ENCODE measurements at regions not wholly inside any gene's neighbourhood (a gene's known extent, or its start where the extent isn't known, plus 50 kb on each side); places are given as distances from the start of the nearest gene placed in this dataset.
"Not testable (repeated sequence)": the region's sequence is repeated elsewhere in the genome, so short reads cannot be mapped to it uniquely, and the experiment has no call there.

DNA sequence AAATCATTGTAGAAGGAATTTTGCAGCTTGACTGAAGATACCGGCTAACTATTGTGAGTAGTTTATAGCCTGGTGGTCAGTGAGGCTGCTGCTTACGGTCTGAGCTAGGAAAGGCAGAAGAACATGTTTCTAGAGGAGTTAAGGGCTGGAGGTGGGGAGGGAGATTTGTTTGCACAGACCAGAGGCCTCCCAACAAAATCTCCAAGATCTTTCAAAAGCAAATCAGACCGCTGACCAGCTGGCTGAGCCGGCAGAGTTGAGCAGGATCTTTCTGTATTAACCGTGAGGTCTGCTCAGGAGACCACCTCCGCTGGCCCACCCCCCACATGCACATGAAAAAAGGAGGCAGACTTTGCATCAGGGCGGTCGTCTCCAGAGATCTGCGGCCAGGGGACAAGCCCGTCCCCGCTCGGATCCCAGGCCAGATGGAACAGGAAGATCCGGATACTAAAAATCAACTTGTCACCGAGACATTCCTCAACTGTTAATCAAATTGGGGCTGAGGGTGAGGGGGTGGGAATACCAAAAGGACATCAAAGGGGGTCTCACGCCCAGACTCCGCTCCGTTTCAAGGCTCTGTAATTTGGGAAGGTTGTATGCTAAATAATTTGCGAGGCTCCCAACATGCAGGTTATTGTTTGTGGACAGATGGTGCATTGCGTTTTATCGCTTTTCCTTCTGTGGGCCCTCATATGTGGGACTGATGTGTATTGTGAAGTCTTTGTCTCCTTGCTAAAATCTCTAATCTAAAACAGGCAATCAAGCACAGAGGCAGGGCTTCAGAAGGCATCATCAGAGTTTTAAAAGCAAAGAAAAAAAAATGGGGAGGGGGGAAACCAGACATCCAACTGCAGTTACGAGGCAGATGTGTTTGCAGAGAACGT, 319.0 kb downstream of the ZNF536 start:
- no peak for DNase-seq

- DNase-seq, result no peak
These were observed 318.3 kb downstream of the ZNF536 start for GRCh38 chr19:30690525-30690924.

- DNase-seq, result no peak
These were observed 317.3 kb downstream of the ZNF536 start for GRCh38 chr19:30689474-30689873.

GRCh38 chr19:30688696-30689095, 316.5 kb downstream of the ZNF536 start:
- no peak for DNase-seq

DNA sequence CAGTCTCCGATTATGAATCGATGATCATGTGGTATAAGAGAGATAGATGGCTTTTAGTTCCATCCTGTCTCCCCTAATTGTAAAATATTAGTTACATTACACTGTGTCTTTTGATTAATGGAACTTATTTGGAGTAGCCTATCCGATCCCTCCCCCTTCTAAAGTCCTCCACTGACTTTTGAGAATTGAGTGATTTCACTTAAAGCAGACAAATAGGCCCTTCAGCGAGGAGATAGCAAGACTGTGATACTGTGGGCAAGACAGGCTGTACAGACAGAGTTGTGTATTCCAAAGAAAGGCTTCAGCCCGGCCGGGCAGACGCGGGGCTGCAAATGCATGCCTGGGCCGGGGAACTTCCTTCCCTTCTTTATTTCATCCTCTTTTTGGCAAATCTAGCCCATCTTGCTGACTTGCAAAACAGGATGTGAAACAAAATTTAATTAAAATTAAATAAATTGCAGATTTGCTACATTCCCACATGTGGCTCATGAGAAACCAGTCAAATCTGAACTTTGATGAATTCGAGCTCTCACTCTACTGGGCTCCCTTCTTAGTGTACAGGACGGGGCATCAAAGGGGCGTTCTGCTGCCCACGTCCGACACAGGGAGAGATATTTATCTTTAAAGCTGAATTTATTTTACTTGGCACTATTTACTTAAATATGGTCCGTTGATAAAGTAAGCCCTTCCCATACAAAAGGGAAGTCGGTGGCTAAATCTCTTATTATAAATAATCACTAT, 314.8 kb downstream of the ZNF536 start:
- DNase-seq, result no peak

GRCh38 chr19:30686176-30686820, 314.1 kb downstream of the ZNF536 start:
- DNase-seq, result no peak

GRCh38 chr19:30685426-30686000, 313.3 kb downstream of the ZNF536 start:
- DNase-seq, result no peak

GRCh38 chr19:30684613-30685012, 312.4 kb downstream of the ZNF536 start:
- DNase-seq, result no peak

DNA sequence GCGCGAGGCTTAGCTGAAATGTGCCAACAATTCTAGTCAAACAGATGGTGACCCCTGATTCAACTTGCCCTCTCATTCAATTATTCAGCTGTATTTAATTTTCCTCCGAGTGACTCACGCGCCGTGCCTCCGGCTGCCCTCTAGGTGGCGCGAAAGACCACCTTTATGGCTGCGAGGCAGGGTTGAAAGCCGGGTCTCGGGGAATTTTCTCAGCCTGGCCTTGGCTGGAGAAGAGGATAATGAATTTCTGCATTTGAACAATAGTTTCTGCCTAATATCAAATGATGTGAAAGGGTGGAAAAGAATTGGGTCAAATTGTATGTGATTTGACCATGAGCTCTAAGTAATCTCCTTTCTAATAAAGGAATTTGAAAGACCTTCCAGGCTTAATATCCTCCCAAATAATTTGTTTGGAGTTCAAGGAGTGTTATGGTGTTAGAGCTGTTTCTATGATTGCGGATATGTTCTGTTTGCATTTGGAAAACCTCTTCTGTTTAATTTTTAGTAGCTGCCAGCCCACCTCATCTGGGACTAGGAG, 310.9 kb downstream of the ZNF536 start:
- no peak for DNase-seq

DNA sequence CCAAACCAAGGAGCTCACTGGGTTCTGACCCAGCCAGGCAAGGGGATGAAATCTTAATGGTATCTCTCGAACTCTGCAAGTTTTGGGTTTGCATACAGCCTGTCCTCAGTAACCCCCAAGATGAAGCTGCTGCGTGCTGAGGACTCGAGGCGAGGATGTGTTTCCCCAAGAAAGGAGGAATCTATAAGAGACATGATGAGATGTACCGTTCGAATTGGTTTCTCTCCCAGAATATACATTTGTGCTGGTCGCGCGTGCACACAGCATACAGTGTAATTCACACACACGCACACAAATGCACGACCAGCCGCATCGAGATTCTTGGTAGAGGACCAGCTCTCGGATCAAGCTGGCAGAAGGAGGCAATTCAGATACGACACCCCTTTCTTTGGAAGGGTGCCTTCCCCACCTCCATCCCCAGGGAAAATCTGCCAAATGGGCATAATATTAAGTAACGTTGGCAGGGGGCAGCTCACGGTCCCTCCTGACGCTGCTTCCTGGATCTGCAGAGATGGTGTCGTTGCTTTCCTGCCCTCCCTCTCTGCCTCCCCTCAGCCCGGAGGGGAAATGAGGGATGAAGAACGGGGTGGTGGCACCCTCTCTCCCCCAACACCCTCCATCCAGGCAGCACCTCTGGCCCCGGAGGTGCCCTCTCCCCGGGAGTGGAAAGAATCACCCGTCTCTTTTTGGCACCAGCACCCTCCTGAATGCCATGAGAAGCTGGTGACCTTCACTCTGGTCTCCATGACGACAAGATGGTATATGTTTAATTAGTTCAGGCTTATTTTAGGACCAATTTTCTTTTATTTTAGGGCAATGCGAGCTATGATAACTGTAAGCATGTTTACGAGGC, 310.2 kb downstream of the ZNF536 start:
- DNase-seq, result no peak

DNA sequence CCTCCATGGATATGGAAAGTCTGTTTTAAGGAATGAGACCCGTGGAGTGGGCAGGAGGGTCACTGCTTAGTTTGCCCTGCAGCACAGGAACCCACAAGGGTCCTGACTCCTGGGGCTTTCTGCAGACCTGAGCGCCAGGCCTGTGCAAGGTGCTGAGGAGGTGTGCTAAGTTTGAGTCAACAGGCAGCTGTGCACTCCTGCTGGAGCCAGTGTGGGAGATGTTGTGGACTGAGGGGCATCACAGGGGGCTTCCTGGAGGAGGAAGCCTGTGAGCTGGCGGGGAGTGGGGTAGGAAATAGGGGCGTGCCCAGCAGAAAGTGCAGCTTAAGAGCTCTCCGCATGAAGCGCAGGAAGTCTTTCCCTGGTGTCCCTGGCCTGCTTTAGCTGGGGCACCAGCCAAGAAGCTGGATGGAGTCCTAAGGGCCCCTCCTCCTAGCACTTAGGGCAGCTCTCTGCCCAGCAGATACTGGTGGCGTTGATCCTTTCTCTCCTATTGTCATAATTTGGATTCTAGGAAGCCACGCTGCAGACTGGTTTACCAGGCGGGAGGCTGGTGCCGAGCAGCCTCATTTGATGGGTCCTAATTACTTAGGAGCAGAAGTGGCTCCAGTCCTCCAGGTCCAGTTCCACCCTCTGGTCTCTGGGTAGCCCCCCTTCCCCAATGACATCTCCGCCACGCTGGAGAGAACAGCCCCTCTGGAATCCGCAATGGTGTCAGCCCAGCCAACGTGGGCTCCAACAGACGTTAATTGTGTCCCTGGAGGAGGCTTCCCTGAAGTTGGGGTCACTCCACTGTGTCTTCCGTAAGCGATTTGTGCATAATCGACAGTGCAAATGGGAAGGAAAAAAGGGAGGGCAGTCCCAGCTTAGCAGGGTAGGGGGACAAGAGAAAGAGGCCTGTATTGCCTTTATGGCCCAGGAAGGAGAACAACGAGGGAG, 309.2 kb downstream of the ZNF536 start:
- no peak for DNase-seq

- DNase-seq, result not testable (repeated sequence)
These were observed 308.2 kb downstream of the ZNF536 start for GRCh38 chr19:30680399-30680798.

GRCh38 chr19:30679789-30680188, 307.6 kb downstream of the ZNF536 start:
- DNase-seq, result no peak

GRCh38 chr19:30679153-30679702, 307.0 kb downstream of the ZNF536 start:
- no peak for DNase-seq

DNA sequence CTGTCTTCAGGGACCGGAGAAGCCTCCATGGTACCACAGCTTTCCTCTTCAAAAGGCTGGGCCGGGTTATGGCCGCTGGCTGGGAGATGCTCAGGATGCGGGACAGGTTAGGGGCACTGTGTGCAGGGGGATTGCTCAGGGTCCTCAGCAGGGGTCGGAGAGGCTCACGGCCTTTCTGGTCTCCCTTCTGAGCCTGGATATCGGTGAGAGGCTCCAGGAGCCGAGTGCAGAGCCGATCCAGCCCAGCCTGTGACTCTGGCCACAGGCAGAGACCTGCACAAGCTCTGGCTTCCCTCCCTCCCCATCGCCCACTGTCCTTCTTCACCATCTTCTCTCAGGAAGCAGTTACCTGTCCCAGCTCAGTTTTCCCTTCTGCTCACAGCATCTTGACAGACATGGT, 306.0 kb downstream of the ZNF536 start:
- DNase-seq, result no peak

DNA sequence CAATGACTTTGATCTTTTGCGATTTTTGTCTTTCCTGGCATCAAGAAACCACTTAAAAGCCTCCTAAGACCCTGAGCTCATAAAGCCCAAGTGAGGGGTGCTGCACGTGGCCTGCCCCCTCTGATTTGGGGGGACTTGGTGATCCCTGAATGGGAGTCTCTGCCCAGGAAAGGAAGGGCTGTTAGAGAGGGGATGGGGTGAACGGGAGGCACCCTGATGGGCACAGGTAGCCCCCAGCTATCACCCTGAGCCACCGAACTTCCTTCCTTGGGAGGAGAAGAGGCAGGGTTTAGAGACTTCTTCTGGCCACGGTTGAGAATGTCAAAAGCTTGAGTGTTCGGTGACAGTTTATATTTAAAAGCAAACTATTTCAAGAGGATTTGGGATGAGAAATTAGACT, 305.5 kb downstream of the ZNF536 start:
- no peak for DNase-seq

DNA sequence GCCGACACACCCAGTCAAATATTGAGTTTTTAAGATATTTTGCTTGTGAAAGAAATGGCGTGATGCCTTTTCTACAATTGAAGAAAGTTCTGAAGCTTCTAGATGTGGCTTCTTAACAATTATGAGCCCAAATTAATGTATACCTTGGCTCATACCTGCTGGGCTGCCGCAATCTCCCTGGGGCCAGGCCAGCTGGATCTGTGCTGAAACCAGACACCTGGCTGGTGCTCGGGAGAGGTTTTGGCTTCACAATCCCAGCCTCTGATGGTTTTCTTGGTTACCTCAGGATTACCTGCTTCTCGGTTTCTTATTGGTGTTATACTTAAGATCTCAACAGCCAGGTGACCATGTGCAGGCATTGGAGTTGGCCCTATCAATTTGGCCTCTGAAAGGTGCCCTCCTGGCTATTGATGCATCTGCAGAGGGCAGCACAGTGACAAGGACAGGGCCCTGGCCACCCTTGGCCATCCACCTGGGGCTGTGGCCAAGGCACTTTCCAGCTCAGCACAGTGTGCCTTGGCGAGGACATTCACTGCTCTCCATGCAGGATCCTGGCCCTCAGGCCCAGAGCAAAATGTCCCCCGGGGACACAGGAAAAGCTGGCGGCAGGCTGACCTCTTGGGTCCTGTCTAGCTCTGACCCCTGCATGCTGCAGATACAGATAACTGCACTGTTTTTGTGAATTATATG, 305.0 kb downstream of the ZNF536 start:
- no peak for DNase-seq

- no peak for DNase-seq
These were observed 302.9 kb downstream of the ZNF536 start for GRCh38 chr19:30675086-30675485.

DNA sequence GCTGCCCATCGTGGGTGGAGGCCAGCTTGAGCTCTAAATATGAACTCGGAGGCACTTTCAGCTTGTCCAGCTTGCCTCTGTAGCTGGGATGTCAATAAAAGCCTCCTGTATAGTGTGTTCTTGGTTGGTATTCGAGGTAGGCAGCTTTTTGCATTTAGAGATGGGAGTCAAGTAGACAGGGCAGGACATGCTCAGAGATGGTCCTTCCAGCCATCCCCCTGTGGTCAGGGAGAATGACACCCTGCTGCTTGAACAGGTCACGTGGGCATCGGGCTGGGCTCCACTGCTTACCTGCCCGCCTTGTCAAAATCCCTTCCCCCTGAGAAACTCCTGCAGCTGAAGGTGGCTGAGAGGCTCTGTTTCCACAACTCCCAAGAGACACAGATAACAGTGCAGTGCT, 302.5 kb downstream of the ZNF536 start:
- DNase-seq, result no peak

- DNase-seq, result no peak
These were observed 301.2 kb downstream of the ZNF536 start for GRCh38 chr19:30673336-30673735.

Data from NCI-H2029 (cell line).